ENCODE measurements at regions not wholly inside any gene's neighbourhood (a gene's known extent, or its start where the extent isn't known, plus 50 kb on each side); places are given as distances from the start of the nearest gene placed in this dataset.

DNA sequence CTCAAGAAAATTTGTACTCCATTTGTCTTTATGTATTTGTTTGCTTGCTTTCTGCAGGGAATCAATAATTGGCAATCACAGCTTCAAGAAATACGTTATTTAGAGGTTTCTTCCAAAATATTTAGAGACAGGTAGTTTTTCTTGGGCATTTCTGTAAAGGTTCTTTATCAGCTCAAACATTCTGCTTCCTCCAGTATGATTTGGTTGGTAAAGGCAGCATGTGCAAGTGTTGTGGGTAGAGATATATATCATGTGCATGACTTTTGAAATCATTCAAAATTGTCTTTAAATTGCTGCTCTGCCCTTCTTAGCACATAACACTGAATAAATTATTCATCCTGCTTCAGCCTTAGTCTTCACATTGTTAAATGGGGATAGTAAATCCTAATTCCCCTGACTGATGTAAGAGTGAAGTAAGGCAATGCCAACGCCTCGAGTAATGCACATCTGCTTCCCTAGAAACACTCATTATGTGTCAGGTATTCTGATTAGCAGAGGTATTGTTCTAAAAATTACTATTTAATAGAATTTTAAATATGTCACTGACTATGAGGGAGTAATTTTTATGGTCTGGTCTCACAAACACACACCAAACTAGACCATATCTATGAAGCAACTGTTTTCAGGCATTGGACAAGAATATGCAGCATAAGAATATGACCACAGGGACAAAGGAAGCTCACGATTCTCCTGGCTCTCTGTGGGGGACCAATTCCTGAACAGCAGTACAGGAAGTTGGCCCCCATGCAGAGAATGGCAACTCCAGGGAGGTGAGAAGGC is 77.3 kb upstream of the AKR1E2 start:
- intact Hi-C loops (cut with micrococcal nuclease; ENCODE audit: unreplicated experiment): no loop called here
- no peak for DNase-seq
- Histone ChIP-seq H3F3A (ENCODE audit: insufficient read depth, low read depth) (no peaks in the 10 kb centered on the region), H3K79me2 (ENCODE audit: low read depth) (no peaks in the 10 kb centered on the region), H3K4me1 (replicated peaks; ENCODE audit: insufficient read depth) (no peaks in the 10 kb centered on the region), H3K36me3 (ENCODE audit: low read depth) (no peaks in the 10 kb centered on the region), H3K9me2 (ENCODE audit: insufficient read depth) (no peaks in the 10 kb centered on the region; the same call in 1 of the 2 replicates), H3K4me3 (no peak overlapping the region), H4K20me1 (ENCODE audit: insufficient read depth) (no peaks in the 10 kb centered on the region), H3K4me2 (no peak overlapping the region), H3K9me3 (ENCODE audit: insufficient read depth, low read depth) (no peaks in the 10 kb centered on the region), H3K27me3 (ENCODE audit: insufficient read depth, low read depth) (no peaks in the 10 kb centered on the region), H2AFZ (no peak overlapping the region), H3K27ac (no peak overlapping the region)
- BruUV-seq (replicated peaks): no TSS peak
- ChIA-PET POLR2A (ENCODE audit: unreplicated experiment) (no interaction called here), CTCF (no interaction called here)
- TF ChIP-seq, protein P1, sequence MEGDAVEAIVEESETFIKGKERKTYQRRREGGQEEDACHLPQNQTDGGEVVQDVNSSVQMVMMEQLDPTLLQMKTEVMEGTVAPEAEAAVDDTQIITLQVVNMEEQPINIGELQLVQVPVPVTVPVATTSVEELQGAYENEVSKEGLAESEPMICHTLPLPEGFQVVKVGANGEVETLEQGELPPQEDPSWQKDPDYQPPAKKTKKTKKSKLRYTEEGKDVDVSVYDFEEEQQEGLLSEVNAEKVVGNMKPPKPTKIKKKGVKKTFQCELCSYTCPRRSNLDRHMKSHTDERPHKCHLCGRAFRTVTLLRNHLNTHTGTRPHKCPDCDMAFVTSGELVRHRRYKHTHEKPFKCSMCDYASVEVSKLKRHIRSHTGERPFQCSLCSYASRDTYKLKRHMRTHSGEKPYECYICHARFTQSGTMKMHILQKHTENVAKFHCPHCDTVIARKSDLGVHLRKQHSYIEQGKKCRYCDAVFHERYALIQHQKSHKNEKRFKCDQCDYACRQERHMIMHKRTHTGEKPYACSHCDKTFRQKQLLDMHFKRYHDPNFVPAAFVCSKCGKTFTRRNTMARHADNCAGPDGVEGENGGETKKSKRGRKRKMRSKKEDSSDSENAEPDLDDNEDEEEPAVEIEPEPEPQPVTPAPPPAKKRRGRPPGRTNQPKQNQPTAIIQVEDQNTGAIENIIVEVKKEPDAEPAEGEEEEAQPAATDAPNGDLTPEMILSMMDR (conservative IDR thresholded peaks at IDR 0.05): no peak
- TF ChIP-seq EZH2 (IDR thresholded peaks at IDR 0.05; ENCODE audit: low read depth): no peak

DNA sequence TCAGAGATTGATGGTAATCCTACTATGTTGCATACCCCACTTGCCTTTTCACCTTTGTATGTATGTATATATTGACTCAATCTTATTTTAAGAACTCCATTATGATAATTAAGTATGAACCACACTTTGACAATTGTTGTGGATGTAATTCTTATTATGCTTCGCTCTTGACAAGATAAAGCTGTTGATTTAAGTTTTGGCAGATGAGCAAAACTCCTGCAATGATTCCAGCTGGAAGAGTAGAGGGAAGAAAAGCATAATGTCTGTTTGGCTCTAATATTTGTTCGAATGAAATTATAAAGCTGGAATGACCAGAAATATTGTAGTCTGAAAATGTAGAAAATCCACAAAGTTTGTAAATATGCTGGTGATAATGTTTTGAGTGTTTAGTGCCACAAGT is 83.8 kb upstream of the AKR1E2 start:
- intact Hi-C loops (cut with micrococcal nuclease; ENCODE audit: unreplicated experiment): no loop called here
- no peak for DNase-seq

DNA sequence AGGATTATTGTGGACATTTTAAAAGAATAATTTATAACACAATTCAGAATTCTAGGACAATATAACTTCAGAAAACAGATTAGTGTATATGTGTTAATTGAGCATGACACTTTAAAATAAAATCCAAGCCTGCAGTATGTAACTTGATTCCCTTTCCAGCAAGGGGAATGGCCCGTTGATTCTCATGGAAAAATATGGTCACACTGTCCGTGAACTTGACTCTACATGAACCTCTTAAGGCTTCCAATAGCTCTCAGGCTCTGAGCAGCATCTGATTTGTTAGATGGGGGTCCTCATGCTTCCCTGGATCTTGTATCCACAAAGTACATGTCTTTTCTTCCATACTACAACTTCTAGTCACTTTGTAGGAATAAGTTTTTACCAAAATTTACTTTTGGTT is 85.5 kb upstream of the AKR1E2 start:
- ChIA-PET CTCF (no interaction called here), POLR2A (ENCODE audit: unreplicated experiment) (interaction anchor here (0.6 kb wide), 1 partner anchor 13 kb away, joined by 4 read pairs; no protein-coding TSS in a partner anchor)
- H3K9me3 ChIP-seq (ENCODE audit: insufficient read depth, low read depth): no peaks in the 10 kb centered on the region
- H3K79me2 ChIP-seq (ENCODE audit: low read depth): no peaks in the 10 kb centered on the region
- DNase-seq: no peak
- no peak for TF ChIP-seq EZH2 (IDR thresholded peaks at IDR 0.05; ENCODE audit: low read depth)
- TF ChIP-seq, protein P1 (conservative IDR thresholded peaks at IDR 0.05): no peak
- H4K20me1 ChIP-seq (ENCODE audit: insufficient read depth): no peaks in the 10 kb centered on the region
- intact Hi-C loops (cut with micrococcal nuclease; ENCODE audit: unreplicated experiment): no loop called here
- H2AFZ ChIP-seq: no peak overlapping the region
- no TSS peak for BruUV-seq (replicated peaks)
- no peaks in the 10 kb centered on the region for H3K9me2 ChIP-seq (ENCODE audit: insufficient read depth)
- no peak overlapping the region for H3K4me3 ChIP-seq
- H3F3A ChIP-seq (ENCODE audit: insufficient read depth, low read depth): no peaks in the 10 kb centered on the region
- H3K27me3 ChIP-seq (ENCODE audit: insufficient read depth, low read depth): no peaks in the 10 kb centered on the region
- H3K4me1 ChIP-seq (replicated peaks; ENCODE audit: insufficient read depth): no peaks in the 10 kb centered on the region
- H3K4me2 ChIP-seq: no peak overlapping the region
- no peak overlapping the region for H3K27ac ChIP-seq
- no peaks in the 10 kb centered on the region for H3K36me3 ChIP-seq (ENCODE audit: low read depth)

More for the DNA sequence above, 83.8 kb upstream of the AKR1E2 start:
- POLR2A ChIA-PET (ENCODE audit: unreplicated experiment): no interaction called here
- Histone ChIP-seq H3F3A (ENCODE audit: insufficient read depth, low read depth) (no peaks in the 10 kb centered on the region), H3K4me2 (no peak overlapping the region), H3K4me1 (replicated peaks; ENCODE audit: insufficient read depth) (no peaks in the 10 kb centered on the region), H3K9me3 (ENCODE audit: insufficient read depth, low read depth) (no peaks in the 10 kb centered on the region), H3K27me3 (ENCODE audit: insufficient read depth, low read depth) (no peaks in the 10 kb centered on the region), H2AFZ (no peak overlapping the region), H3K36me3 (ENCODE audit: low read depth) (no peaks in the 10 kb centered on the region), H3K79me2 (ENCODE audit: low read depth) (no peaks in the 10 kb centered on the region), H3K27ac (no peak overlapping the region), H3K4me3 (no peak overlapping the region), H4K20me1 (ENCODE audit: insufficient read depth) (no peaks in the 10 kb centered on the region), H3K9me2 (ENCODE audit: insufficient read depth) (no peaks in the 10 kb centered on the region; the same call in 1 of the 2 replicates)
- TF ChIP-seq, protein P1 (conservative IDR thresholded peaks at IDR 0.05): no peak
- no peak for TF ChIP-seq EZH2 (IDR thresholded peaks at IDR 0.05; ENCODE audit: low read depth)
- CTCF ChIA-PET: no interaction called here
- BruUV-seq (replicated peaks): no TSS peak
